ENCODE measurements at regions not wholly inside any gene's neighbourhood (a gene's known extent, or its start where the extent isn't known, plus 50 kb on each side); places are given as distances from the start of the nearest gene placed in this dataset.

GRCh38 chr1:4058122-4058521, 158.1 kb upstream of the C1orf174 start:
- Histone ChIP-seq H3K27ac (no peak overlapping the region), H3K36me3 (no peaks in the 10 kb centered on the region), H3K27me3 (no peaks in the 10 kb centered on the region), H3K9me3 (no peaks in the 10 kb centered on the region), H3K4me3 (no peak overlapping the region), H3K4me1 (no peaks in the 10 kb centered on the region)
- DNase-seq, result peak in 1 of 3 donors; percentile 48
- TF ChIP-seq CTCF (IDR thresholded peaks at IDR 0.05) (no peak), POLR2A (IDR thresholded peaks at IDR 0.05) (no peak)
- intact Hi-C loops (cut with DNase I), result no loop called here
- 81% methylated on average over 6 of the region's 14 CpGs for WGBS (ENCODE audit: insufficient coverage, low coverage, low lambda C conversion rate, missing lambda C conversion rate)
- ATAC-seq, result no peak

- 84% methylated on average over 6 of the region's 8 CpGs for WGBS (ENCODE audit: insufficient coverage, low coverage, low lambda C conversion rate, missing lambda C conversion rate)
- no peaks in the 10 kb centered on the region for H3K4me1 ChIP-seq
- H3K9me3 ChIP-seq, result no peaks in the 10 kb centered on the region
- no peaks in the 10 kb centered on the region for H3K27me3 ChIP-seq
- no peaks in the 10 kb centered on the region for H3K36me3 ChIP-seq
- TF ChIP-seq CTCF (IDR thresholded peaks at IDR 0.05), result no peak
- no peak for TF ChIP-seq POLR2A (IDR thresholded peaks at IDR 0.05)
- H3K4me3 ChIP-seq, result no peak overlapping the region
- ATAC-seq (no peak), DNase-seq (peak in 1 of 3 donors; percentile 32)
- intact Hi-C loops (cut with DNase I), result no loop called here
- H3K27ac ChIP-seq, result no peak overlapping the region
Observed at GRCh38 chr1:4058706-4059105, 158.6 kb upstream of the C1orf174 start.

- intact Hi-C loops (cut with DNase I), result no loop called here
- Histone ChIP-seq H3K27me3 (no peaks in the 10 kb centered on the region), H3K9me3 (no peaks in the 10 kb centered on the region), H3K4me3 (no peak overlapping the region), H3K27ac (no peak overlapping the region), H3K36me3 (no peaks in the 10 kb centered on the region), H3K4me1 (no peaks in the 10 kb centered on the region)
- peak in 1 of 3 donors; percentile 47 for DNase-seq
- no peak for ATAC-seq
- 66% methylated on average over 7 of the region's 16 CpGs for WGBS (ENCODE audit: insufficient coverage, low coverage, low lambda C conversion rate, missing lambda C conversion rate)
- TF ChIP-seq POLR2A (IDR thresholded peaks at IDR 0.05), result no peak
Observed at GRCh38 chr1:4059270-4059669, 159.2 kb upstream of the C1orf174 start.

GRCh38 chr1:4060850-4061249, 160.8 kb upstream of the C1orf174 start:
- H3K4me1 ChIP-seq, result no peaks in the 10 kb centered on the region
- intact Hi-C loops (cut with DNase I), result no loop called here
- H3K9me3 ChIP-seq, result no peaks in the 10 kb centered on the region
- no peak overlapping the region for H3K27ac ChIP-seq
- WGBS (ENCODE audit: insufficient coverage, low coverage, low lambda C conversion rate, missing lambda C conversion rate), result 70% methylated on average over 2 of the region's 12 CpGs
- DNase-seq (no peak), ATAC-seq (no peak)
- no peaks in the 10 kb centered on the region for H3K36me3 ChIP-seq
- H3K4me3 ChIP-seq, result no peak overlapping the region
- no peaks in the 10 kb centered on the region for H3K27me3 ChIP-seq
- TF ChIP-seq CTCF (IDR thresholded peaks at IDR 0.05) (no peak), POLR2A (IDR thresholded peaks at IDR 0.05) (no peak)

- WGBS (ENCODE audit: insufficient coverage, low coverage, low lambda C conversion rate, missing lambda C conversion rate), result 79% methylated on average over 6 of the region's 21 CpGs
- no peak for DNase-seq
Observed at GRCh38 chr1:4061521-4062031, 161.5 kb upstream of the C1orf174 start.

More at GRCh38 chr1:4061521-4062031, 161.5 kb upstream of the C1orf174 start:
- TF ChIP-seq CTCF (IDR thresholded peaks at IDR 0.05) (no peak), POLR2A (IDR thresholded peaks at IDR 0.05) (no peak)
- Histone ChIP-seq H3K27me3 (no peaks in the 10 kb centered on the region), H3K36me3 (no peaks in the 10 kb centered on the region), H3K4me1 (no peaks in the 10 kb centered on the region), H3K4me3 (no peak overlapping the region), H3K9me3 (no peaks in the 10 kb centered on the region), H3K27ac (no peak overlapping the region)
- intact Hi-C loops (cut with DNase I), result no loop called here
- ATAC-seq, result no peak

Data from right lobe of liver (tissue), 6 donors.